ENCODE measurements at regions not wholly inside any gene's neighbourhood (a gene's known extent, or its start where the extent isn't known, plus 50 kb on each side); places are given as distances from the start of the nearest gene placed in this dataset.

GRCh38 chr4:95963456-95963855, 123.6 kb downstream of the PDHA2 start:
- 50 to 51% methylated on average over 3 of the region's 3 CpGs for WGBS, 2 donors (ENCODE audit: low coverage in 1 of 2)
- no peak for TF ChIP-seq EP300 (IDR thresholded peaks at IDR 0.05; ENCODE audit: low read depth)
- TF ChIP-seq POLR2AphosphoS5 (IDR thresholded peaks at IDR 0.05), result no peak
- TF ChIP-seq, protein P1, sequence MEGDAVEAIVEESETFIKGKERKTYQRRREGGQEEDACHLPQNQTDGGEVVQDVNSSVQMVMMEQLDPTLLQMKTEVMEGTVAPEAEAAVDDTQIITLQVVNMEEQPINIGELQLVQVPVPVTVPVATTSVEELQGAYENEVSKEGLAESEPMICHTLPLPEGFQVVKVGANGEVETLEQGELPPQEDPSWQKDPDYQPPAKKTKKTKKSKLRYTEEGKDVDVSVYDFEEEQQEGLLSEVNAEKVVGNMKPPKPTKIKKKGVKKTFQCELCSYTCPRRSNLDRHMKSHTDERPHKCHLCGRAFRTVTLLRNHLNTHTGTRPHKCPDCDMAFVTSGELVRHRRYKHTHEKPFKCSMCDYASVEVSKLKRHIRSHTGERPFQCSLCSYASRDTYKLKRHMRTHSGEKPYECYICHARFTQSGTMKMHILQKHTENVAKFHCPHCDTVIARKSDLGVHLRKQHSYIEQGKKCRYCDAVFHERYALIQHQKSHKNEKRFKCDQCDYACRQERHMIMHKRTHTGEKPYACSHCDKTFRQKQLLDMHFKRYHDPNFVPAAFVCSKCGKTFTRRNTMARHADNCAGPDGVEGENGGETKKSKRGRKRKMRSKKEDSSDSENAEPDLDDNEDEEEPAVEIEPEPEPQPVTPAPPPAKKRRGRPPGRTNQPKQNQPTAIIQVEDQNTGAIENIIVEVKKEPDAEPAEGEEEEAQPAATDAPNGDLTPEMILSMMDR (IDR thresholded peaks at IDR 0.05), result no peak
- TF ChIP-seq POLR2A (IDR thresholded peaks at IDR 0.05), result no peak
- in situ Hi-C loops (cut with MboI; ENCODE audit: low pct_ligation_motif_present in 1 of 4, low pct_unique_long_range_greater_than_20kb in 1 of 4, low sequenced_read_pairs in 3 of 4), result no loop called here

DNA sequence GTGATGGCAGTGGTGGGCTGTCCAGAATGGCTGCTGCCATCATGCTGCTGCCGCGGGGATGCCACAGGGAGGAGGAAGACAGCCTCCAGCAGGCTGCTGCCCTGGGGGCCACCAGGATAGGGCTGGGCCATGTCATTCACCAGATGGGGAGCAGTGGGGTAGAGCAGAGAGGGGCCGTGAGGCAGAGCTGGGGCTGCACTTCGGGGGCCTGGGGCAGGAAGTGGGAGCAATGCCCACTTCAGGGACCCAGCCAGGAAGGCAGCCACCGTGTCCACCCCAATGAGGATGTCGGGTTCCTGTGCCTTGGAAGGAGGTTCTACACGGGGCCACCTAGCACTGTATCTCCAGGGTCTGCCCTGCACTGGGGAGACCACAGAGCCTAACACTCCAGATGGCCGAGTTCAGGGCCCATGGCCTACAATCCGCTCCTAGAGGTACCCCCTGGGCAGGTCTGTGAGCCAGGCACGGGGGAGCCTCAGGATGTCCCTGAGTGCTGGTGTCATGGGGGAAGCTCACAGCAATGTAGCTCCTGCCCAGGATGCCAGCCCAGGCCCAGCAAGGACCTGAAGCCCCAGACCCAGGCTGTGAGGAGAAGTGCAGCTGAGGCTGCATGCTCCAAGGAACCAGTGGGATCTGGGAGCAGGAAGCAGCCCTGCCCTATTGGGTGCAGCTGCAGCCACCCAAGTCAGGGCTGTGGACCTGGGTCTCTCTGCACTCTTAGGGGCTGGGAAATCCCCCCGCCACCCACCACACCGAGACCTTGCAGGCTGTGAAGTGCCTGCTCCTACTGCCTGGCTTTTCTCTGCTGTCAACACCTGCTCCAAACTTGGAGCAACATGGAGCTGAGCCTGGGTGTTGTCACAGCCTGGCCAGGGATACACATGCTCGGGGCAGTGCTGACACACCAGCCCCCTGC, 140.3 kb downstream of the PDHA2 start:
- no peak for DNase-seq
- H3K27me3 ChIP-seq, result no peaks in the 10 kb centered on the region
- intact Hi-C loops (cut with DNase I; ENCODE audit: low total_unique reads) (no loop called here), in situ Hi-C loops (cut with MboI; ENCODE audit: low pct_ligation_motif_present in 1 of 4, low pct_unique_long_range_greater_than_20kb in 1 of 4, low sequenced_read_pairs in 3 of 4) (no loop called here)
- 89% methylated on average over 13 of the region's 13 CpGs; no CpG with 5 or more reads in 1 of the 2 donors for WGBS, 2 donors (ENCODE audit: low coverage in 1 of 2)
- no peak for TF ChIP-seq EP300 (IDR thresholded peaks at IDR 0.05; ENCODE audit: low read depth)
- TF ChIP-seq, protein P1 (IDR thresholded peaks at IDR 0.05), result no peak
- TF ChIP-seq POLR2A (IDR thresholded peaks at IDR 0.05), result no peak
- TF ChIP-seq POLR2AphosphoS5 (IDR thresholded peaks at IDR 0.05), result no peak
- no peaks in the 10 kb centered on the region for H3K9me3 ChIP-seq
- no peak overlapping the region for H3K4me3 ChIP-seq
- H3K36me3 ChIP-seq, result no peaks in the 10 kb centered on the region
- no peaks in the 10 kb centered on the region for H3K4me1 ChIP-seq
- H3K27ac ChIP-seq, result no peak overlapping the region

More at GRCh38 chr4:95963456-95963855, 123.6 kb downstream of the PDHA2 start:
- H3K27me3 ChIP-seq, result no peaks in the 10 kb centered on the region
- H3K9me3 ChIP-seq, result no peaks in the 10 kb centered on the region
- H3K36me3 ChIP-seq, result no peaks in the 10 kb centered on the region
- no peak for DNase-seq
- H3K4me1 ChIP-seq, result no peaks in the 10 kb centered on the region
- H3K4me3 ChIP-seq, result no peak overlapping the region
- no peak overlapping the region for H3K27ac ChIP-seq
- intact Hi-C loops (cut with DNase I; ENCODE audit: low total_unique reads), result no loop called here

DNA sequence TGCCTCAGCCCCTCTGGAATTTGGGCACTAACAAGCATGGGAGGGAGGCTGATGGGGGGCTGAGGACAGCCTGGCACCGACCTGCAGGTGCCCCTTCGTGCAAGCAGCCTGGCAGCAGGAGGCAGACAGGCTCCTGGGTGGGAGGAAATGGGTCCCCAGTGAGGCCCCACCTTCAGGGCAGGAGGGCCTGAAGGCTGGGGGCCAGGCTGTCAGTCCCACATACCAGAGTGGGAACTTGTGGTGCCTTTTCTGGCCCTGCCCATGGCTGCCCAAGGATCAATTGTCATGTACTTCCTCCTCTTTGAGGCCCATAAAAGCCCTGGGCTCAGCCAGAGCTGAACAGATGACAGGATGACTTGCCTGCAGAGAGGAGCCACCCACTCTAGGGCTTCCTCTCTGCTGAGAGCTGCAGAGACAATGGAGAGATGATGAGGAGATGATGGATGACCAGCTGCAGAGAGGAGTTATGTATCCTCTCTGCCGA, 141.0 kb downstream of the PDHA2 start:
- Histone ChIP-seq H3K4me1 (no peaks in the 10 kb centered on the region), H3K27me3 (no peaks in the 10 kb centered on the region), H3K27ac (no peak overlapping the region), H3K4me3 (no peak overlapping the region), H3K36me3 (no peaks in the 10 kb centered on the region), H3K9me3 (no peaks in the 10 kb centered on the region)
- TF ChIP-seq POLR2AphosphoS5 (IDR thresholded peaks at IDR 0.05) (no peak), EP300 (IDR thresholded peaks at IDR 0.05; ENCODE audit: low read depth) (no peak), POLR2A (IDR thresholded peaks at IDR 0.05) (no peak)
- TF ChIP-seq, protein P1 (IDR thresholded peaks at IDR 0.05), result no peak
- in situ Hi-C loops (cut with MboI; ENCODE audit: low pct_ligation_motif_present in 1 of 4, low pct_unique_long_range_greater_than_20kb in 1 of 4, low sequenced_read_pairs in 3 of 4) (no loop called here), intact Hi-C loops (cut with DNase I; ENCODE audit: low total_unique reads) (no loop called here)
- WGBS, 2 donors (ENCODE audit: low coverage in 1 of 2), result 82% methylated on average over 1 of the region's 3 CpGs; no CpG with 5 or more reads in 1 of the 2 donors
- DNase-seq, result no peak

DNA sequence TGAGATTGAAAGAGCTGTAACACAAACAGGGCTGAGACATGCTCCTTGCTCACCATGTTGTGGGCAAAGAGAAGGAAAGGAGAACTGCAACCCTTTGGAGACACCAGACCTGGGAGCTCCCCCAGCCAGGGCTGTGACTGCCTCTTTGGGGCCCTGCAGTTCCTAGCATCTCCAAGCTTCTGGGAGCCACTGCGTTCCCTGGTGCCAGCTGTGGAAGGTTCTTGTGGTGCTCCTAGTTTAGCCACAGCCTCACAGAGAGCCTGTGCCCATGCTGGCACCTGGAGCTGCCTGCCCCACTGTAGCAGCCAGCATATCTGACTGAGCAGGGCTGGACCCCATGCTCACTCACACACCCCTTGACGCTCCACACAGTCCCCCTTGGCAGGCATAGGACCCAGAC, 141.7 kb downstream of the PDHA2 start:
- intact Hi-C loops (cut with DNase I; ENCODE audit: low total_unique reads) (no loop called here), in situ Hi-C loops (cut with MboI; ENCODE audit: low pct_ligation_motif_present in 1 of 4, low pct_unique_long_range_greater_than_20kb in 1 of 4, low sequenced_read_pairs in 3 of 4) (no loop called here)
- 83% methylated on average over 2 of the region's 2 CpGs; no CpG with 5 or more reads in 1 of the 2 donors for WGBS, 2 donors (ENCODE audit: low coverage in 1 of 2)
- H3K36me3 ChIP-seq, result no peaks in the 10 kb centered on the region
- H3K27me3 ChIP-seq, result no peaks in the 10 kb centered on the region
- no peak for DNase-seq
- H3K4me1 ChIP-seq, result no peaks in the 10 kb centered on the region
- no peak for TF ChIP-seq EP300 (IDR thresholded peaks at IDR 0.05; ENCODE audit: low read depth)
- no peak for TF ChIP-seq POLR2AphosphoS5 (IDR thresholded peaks at IDR 0.05)
- TF ChIP-seq, protein P1 (IDR thresholded peaks at IDR 0.05), result no peak
- TF ChIP-seq POLR2A (IDR thresholded peaks at IDR 0.05), result no peak
- no peak overlapping the region for H3K27ac ChIP-seq
- no peak overlapping the region for H3K4me3 ChIP-seq
- no peaks in the 10 kb centered on the region for H3K9me3 ChIP-seq

Measured in transverse colon (tissue), 4 donors.